H9 (cell line): ENCODE measurements at regions not wholly inside any gene's neighbourhood (a gene's known extent, or its start where the extent isn't known, plus 50 kb on each side); places are given as distances from the start of the nearest gene placed in this dataset.

Source experiments
- DNase-seq: peaks from one replicate; pipeline ENCODE4 v3.0.0-alpha.2; 2017
- H2AFZ ChIP-seq: one replicate; pipeline ENCODE4 v1.6.1; 2013; ENCODE audit warnings: mild to moderate bottlenecking, low read length, control low read depth, moderate library complexity
- H2AK5ac ChIP-seq: 2 replicates; pipeline ENCODE4 v1.6.1; 2013; ENCODE audit warnings: low read length, control low read depth, mixed read lengths; ENCODE audit not compliant: insufficient read length
- H2BK120ac ChIP-seq: one replicate; pipeline ENCODE4 v1.6.1; 2013; ENCODE audit warnings: low read depth, mild to moderate bottlenecking, low read length, control low read depth, inconsistent platforms; ENCODE audit not compliant: poor library complexity, severe bottlenecking
- H2BK12ac ChIP-seq: 2 replicates; pipeline ENCODE4 v1.6.1; 2013; ENCODE audit warnings: low read length, control low read depth, mixed read lengths, low read depth; ENCODE audit not compliant: insufficient read length
- H2BK15ac ChIP-seq: 2 replicates; pipeline ENCODE4 v1.6.1; 2013; ENCODE audit warnings: low read depth, low read length, control low read depth
- H2BK20ac ChIP-seq: one replicate; pipeline ENCODE4 v1.6.1; 2013; ENCODE audit warnings: low read depth, mild to moderate bottlenecking, low read length, control low read depth, inconsistent platforms; ENCODE audit not compliant: poor library complexity, severe bottlenecking
- H2BK5ac ChIP-seq: 2 replicates; pipeline ENCODE4 v1.6.1; 2013; ENCODE audit warnings: low read length, control low read depth, mixed read lengths; ENCODE audit not compliant: insufficient read length
- H3K14ac ChIP-seq: 2 replicates; pipeline ENCODE4 v1.6.1; 2013; ENCODE audit warnings: low read length, control low read depth; ENCODE audit not compliant: insufficient read depth
- H3K18ac ChIP-seq: 2 replicates; pipeline ENCODE4 v1.6.1; 2013; ENCODE audit warnings: low read depth, mild to moderate bottlenecking, mixed read lengths, low read length, control low read depth; ENCODE audit not compliant: insufficient read length
- H3K23ac ChIP-seq: 2 replicates; pipeline ENCODE4 v1.6.1; 2013; ENCODE audit warnings: low read length, control low read depth, mixed read lengths, low read depth; ENCODE audit not compliant: insufficient read length
- H3K23me2 ChIP-seq: 2 replicates; pipeline ENCODE4 v1.6.1; 2013; ENCODE audit warnings: low read depth, mild to moderate bottlenecking, mixed read lengths, low read length, control low read depth; ENCODE audit not compliant: insufficient read length, poor library complexity, severe bottlenecking
- H3K27ac ChIP-seq: 2 replicates; pipeline ENCODE4 v1.5.1; 2013; ENCODE audit warnings: low read length, control low read depth, mixed read lengths, low read depth; ENCODE audit not compliant: insufficient read length
- H3K27me3 ChIP-seq: 2 replicates; pipeline ENCODE4 v1.6.1; 2013; ENCODE audit warnings: low read length, control low read depth, inconsistent platforms; ENCODE audit not compliant: insufficient read depth
- H3K4ac ChIP-seq: 2 replicates; pipeline ENCODE4 v1.6.1; 2013; ENCODE audit warnings: low read depth, mild to moderate bottlenecking, control low read depth, inconsistent platforms, low read length, moderate library complexity
- H3K4me1 ChIP-seq: 2 replicates; pipeline ENCODE4 v1.6.1; 2013; ENCODE audit warnings: low read length, control low read depth, inconsistent platforms; ENCODE audit not compliant: insufficient read depth
- H3K4me2 ChIP-seq: 2 replicates; pipeline ENCODE4 v1.6.1; 2013; ENCODE audit warnings: low read length, control low read depth, mixed read lengths; ENCODE audit not compliant: insufficient read length, insufficient read depth
- H3K56ac ChIP-seq: 2 replicates; pipeline ENCODE4 v1.6.1; 2013; ENCODE audit warnings: low read depth, mild to moderate bottlenecking, mixed read lengths, low read length, control low read depth; ENCODE audit not compliant: insufficient read length
- H3K79me1 ChIP-seq: 2 replicates; pipeline ENCODE4 v1.6.1; 2013; ENCODE audit warnings: low read depth, mild to moderate bottlenecking, moderate library complexity, low read length, control low read depth, inconsistent platforms; ENCODE audit not compliant: insufficient read depth, poor library complexity, severe bottlenecking
- H3K79me2 ChIP-seq: 2 replicates; pipeline ENCODE4 v1.6.1; 2013; ENCODE audit warnings: low read length, control low read depth, inconsistent platforms; ENCODE audit not compliant: insufficient read depth
- H3K9ac ChIP-seq: 2 replicates; pipeline ENCODE4 v1.6.1; 2013; ENCODE audit warnings: low read length, control low read depth, mixed read lengths; ENCODE audit not compliant: insufficient read length; ENCODE audit errors: extremely low read depth
- H3K9me3 ChIP-seq: one replicate; pipeline ENCODE4 v1.6.1; 2013; ENCODE audit warnings: low read depth, low read length, inconsistent platforms; ENCODE audit not compliant: control insufficient read depth
- H3T11ph ChIP-seq: one replicate; pipeline ENCODE4 v1.6.1; 2013; ENCODE audit warnings: mild to moderate bottlenecking, low read length, control low read depth, inconsistent platforms
- H4K20me1 ChIP-seq: one replicate; pipeline ENCODE4 v1.6.1; 2013; ENCODE audit not compliant: control insufficient read depth, insufficient read length, insufficient read depth
- H4K5ac ChIP-seq: 2 replicates; pipeline ENCODE4 v1.6.1; 2013; ENCODE audit warnings: low read depth, mild to moderate bottlenecking, mixed read lengths, low read length, control low read depth; ENCODE audit not compliant: insufficient read length
- H4K8ac ChIP-seq: replicated peaks from 2 replicates; pipeline ENCODE4 v1.6.1; 2013; ENCODE audit warnings: low read length, control low read depth, mixed read lengths, low read depth; ENCODE audit not compliant: insufficient read length
- H4K91ac ChIP-seq: 2 replicates; pipeline ENCODE4 v1.6.1; 2013; ENCODE audit warnings: low read depth, mild to moderate bottlenecking, moderate library complexity, mixed read lengths, low read length, control low read depth; ENCODE audit not compliant: insufficient read length
- H3K27ac Mint-ChIP-seq, 3 experiments: 2 replicates in 2 of 3; 3 replicates in 1 of 3; pipeline ENCODE4 v1.8.0; 2020 to 2021; ENCODE audit warnings: mixed read lengths in 3 of 3, mild to moderate bottlenecking in 1 of 3, moderate library complexity in 1 of 3
- H3K27me3 Mint-ChIP-seq: 2 replicates; pipeline ENCODE4 v1.8.0; 2021; ENCODE audit warnings: low read depth, mild to moderate bottlenecking, moderate library complexity, mixed read lengths
- H3K36me3 Mint-ChIP-seq, 3 experiments: 2 replicates in 2 of 3; 3 replicates in 1 of 3; pipeline ENCODE4 v1.8.0; 2020 to 2021; ENCODE audit warnings: low read depth in 3 of 3, mixed read lengths in 3 of 3; ENCODE audit not compliant: insufficient read depth in 1 of 3
- H3K4me1 Mint-ChIP-seq, 2 experiments: 2 replicates each; pipeline ENCODE4 v1.8.0; 2020; ENCODE audit warnings: mixed read lengths in 2 of 2
- H3K4me3 Mint-ChIP-seq, 2 experiments: 2 replicates in 1 of 2; 3 replicates in 1 of 2; pipeline ENCODE4 v1.8.0; 2020 to 2021; ENCODE audit warnings: mild to moderate bottlenecking in 2 of 2, mixed read lengths in 2 of 2, moderate library complexity in 1 of 2
- H3K9me3 Mint-ChIP-seq, 2 experiments: 2 replicates in 1 of 2; 3 replicates in 1 of 2; pipeline ENCODE4 v1.8.0; 2020; ENCODE audit warnings: mild to moderate bottlenecking in 2 of 2, mixed read lengths in 2 of 2, moderate library complexity in 1 of 2
- CTCF ChIP-seq: fragments of 200-600 bp; sonication (generic); conservative IDR thresholded peaks from 3 replicates; pipeline ENCODE4 v1.8.0; 2021; ENCODE audit warnings: antibody characterized with exemption, mild to moderate bottlenecking
- WGBS: extraction: QIAGEN DNeasy Blood & Tissue Kit; methylation state at CpG from one replicate; pipeline ENCODE4 v1.1.7; 2013; ENCODE audit warnings: missing lambda C conversion rate, low lambda C conversion rate, mixed read lengths; ENCODE audit not compliant: insufficient read length; ENCODE audit errors: extremely low coverage; 5-methylcytosine and 5-hydroxymethylcytosine counted together

- H3K27ac ChIP-seq = no peak overlapping the region
- peaks cover 3% of the 10 kb centered on the region; the same call in 1 of the 2 replicates for H3K27me3 ChIP-seq
- H3K9me3 ChIP-seq = no peaks in the 10 kb centered on the region
Observed at GRCh38 chr11:115765803-115766239, 261.6 kb upstream of the CADM1 start.

More at GRCh38 chr11:115765803-115766239, 261.6 kb upstream of the CADM1 start:
- Histone ChIP-seq H3K9ac (no peak overlapping the region), H3K14ac (no peak overlapping the region), H4K20me1 (no peaks in the 10 kb centered on the region), H2BK12ac (no peak overlapping the region), H3K23me2 (no peaks in the 10 kb centered on the region), H3K4me2 (no peak overlapping the region), H3K18ac (no peak overlapping the region), H2AFZ (no peak overlapping the region), H3K56ac (no peak overlapping the region), H2BK15ac (no peak overlapping the region), H3K23ac (no peak overlapping the region), H3T11ph (no peak overlapping the region), H4K91ac (no peak overlapping the region), H2BK120ac (no peak overlapping the region), H3K79me1 (no peaks in the 10 kb centered on the region), H2AK5ac (no peak overlapping the region), H2BK5ac (no peak overlapping the region), H3K79me2 (no peaks in the 10 kb centered on the region), H3K4me1 (no peaks in the 10 kb centered on the region), H3K4ac (no peak overlapping the region), H2BK20ac (no peak overlapping the region), H4K5ac (no peak overlapping the region), H4K8ac (no peak overlapping the region)
- H3K4me1 Mint-ChIP-seq = peaks cover under 1% of the 10 kb centered on the region in 2 experiments
- peaks cover 4% of the 10 kb centered on the region for H3K27me3 Mint-ChIP-seq
- WGBS = no CpG with 5 or more reads among the region's 6 CpGs
- no peaks in the 10 kb centered on the region for H3K9me3 Mint-ChIP-seq
- H3K36me3 Mint-ChIP-seq = no peaks in the 10 kb centered on the region
- DNase-seq = no peak
- no peak for TF ChIP-seq CTCF
- H3K4me3 Mint-ChIP-seq = no peak overlapping the region
- no peak overlapping the region for H3K27ac Mint-ChIP-seq
